Activated T-cell treated with anti-CD3 and anti-CD28 coated beads, Interleukin-2, amount 50 U/mL, for 4 hours (primary cell): ENCODE measurements at regions not wholly inside any gene's neighbourhood (a gene's known extent, or its start where the extent isn't known, plus 50 kb on each side); places are given as distances from the start of the nearest gene placed in this dataset.

Source experiments
- ATAC-seq, 2 donors: fragments of 200-7000 bp; cut with Tn5 transposase; one replicate each; pipeline ENCODE4 v1.10.0; 2021
- DNase-seq: peaks from one replicate; pipeline ENCODE4 v3.0.0-alpha.2; 2020
- H3K27me3 Mint-ChIP-seq: one replicate; pipeline ENCODE4 v1.8.0; 2021; ENCODE audit warnings: low read depth, mixed read lengths
- H3K36me3 Mint-ChIP-seq: one replicate; pipeline ENCODE4 v1.8.0; 2022; ENCODE audit warnings: mixed read lengths; ENCODE audit not compliant: insufficient read depth
- H3K4me1 Mint-ChIP-seq: one replicate; pipeline ENCODE4 v1.8.0; 2021; ENCODE audit warnings: low read depth, mixed read lengths
- H3K4me3 Mint-ChIP-seq: one replicate; pipeline ENCODE4 v1.8.0; 2021; ENCODE audit warnings: mild to moderate bottlenecking, moderate library complexity, mixed read lengths
- H3K9me3 Mint-ChIP-seq: one replicate; pipeline ENCODE4 v1.8.0; 2021; ENCODE audit warnings: mixed read lengths

- Mint-ChIP-seq H3K9me3 (no peaks in the 10 kb centered on the region), H3K36me3 (no peaks in the 10 kb centered on the region), H3K4me3 (no peak overlapping the region), H3K27me3 (peaks cover 20% of the 10 kb centered on the region), H3K4me1 (no peaks in the 10 kb centered on the region)
- ATAC-seq (no peak), DNase-seq (no peak)
Observed at GRCh38 chr20:21033817-21034216, 72.3 kb downstream of the LINC00237 start.

GRCh38 chr20:21031666-21032065 is 74.5 kb downstream of the LINC00237 start:
- Mint-ChIP-seq H3K36me3 (no peaks in the 10 kb centered on the region), H3K9me3 (no peaks in the 10 kb centered on the region), H3K27me3 (peaks cover 20% of the 10 kb centered on the region), H3K4me3 (no peak overlapping the region), H3K4me1 (no peaks in the 10 kb centered on the region)
- ATAC-seq (no peak), DNase-seq (no peak)

- H3K4me1 Mint-ChIP-seq: no peaks in the 10 kb centered on the region
- peaks cover 20% of the 10 kb centered on the region for H3K27me3 Mint-ChIP-seq
- H3K4me3 Mint-ChIP-seq: no peak overlapping the region
- DNase-seq (no peak), ATAC-seq (no peak)
- H3K9me3 Mint-ChIP-seq: no peaks in the 10 kb centered on the region
- no peaks in the 10 kb centered on the region for H3K36me3 Mint-ChIP-seq
Observed at GRCh38 chr20:21029341-21029740, 76.8 kb downstream of the LINC00237 start.

- ATAC-seq (no peak), DNase-seq (no peak)
- peaks cover 22% of the 10 kb centered on the region for H3K27me3 Mint-ChIP-seq
- H3K9me3 Mint-ChIP-seq: no peaks in the 10 kb centered on the region
- H3K4me1 Mint-ChIP-seq: no peaks in the 10 kb centered on the region
- H3K36me3 Mint-ChIP-seq: no peaks in the 10 kb centered on the region
- no peak overlapping the region for H3K4me3 Mint-ChIP-seq
Observed at GRCh38 chr20:21028921-21029320, 77.2 kb downstream of the LINC00237 start.

- Mint-ChIP-seq H3K36me3 (no peaks in the 10 kb centered on the region), H3K9me3 (no peaks in the 10 kb centered on the region), H3K27me3 (peaks cover 22% of the 10 kb centered on the region), H3K4me3 (no peak overlapping the region), H3K4me1 (no peaks in the 10 kb centered on the region)
- no peak for DNase-seq
- no peak for ATAC-seq
Observed at GRCh38 chr20:21028436-21028835, 77.7 kb downstream of the LINC00237 start.

- no peak for DNase-seq
- H3K4me1 Mint-ChIP-seq: no peaks in the 10 kb centered on the region
- no peaks in the 10 kb centered on the region for H3K36me3 Mint-ChIP-seq
- no peak overlapping the region for H3K4me3 Mint-ChIP-seq
- ATAC-seq: no peak
- peaks cover 24% of the 10 kb centered on the region for H3K27me3 Mint-ChIP-seq
- no peaks in the 10 kb centered on the region for H3K9me3 Mint-ChIP-seq
Observed at GRCh38 chr20:21027569-21027968, 78.6 kb downstream of the LINC00237 start.

- Mint-ChIP-seq H3K4me1 (no peaks in the 10 kb centered on the region), H3K36me3 (no peaks in the 10 kb centered on the region), H3K27me3 (peaks cover 24% of the 10 kb centered on the region), H3K9me3 (no peaks in the 10 kb centered on the region), H3K4me3 (no peak overlapping the region)
- DNase-seq (no peak), ATAC-seq (no peak)
Observed at GRCh38 chr20:21026951-21027350, 79.2 kb downstream of the LINC00237 start.

- Mint-ChIP-seq H3K9me3 (no peaks in the 10 kb centered on the region), H3K4me1 (no peaks in the 10 kb centered on the region), H3K36me3 (no peaks in the 10 kb centered on the region), H3K27me3 (peaks cover 35% of the 10 kb centered on the region), H3K4me3 (no peak overlapping the region)
- ATAC-seq (no peak), DNase-seq (no peak)
Observed at GRCh38 chr20:21024420-21024819, 81.7 kb downstream of the LINC00237 start.

- H3K27me3 Mint-ChIP-seq: peaks cover 34% of the 10 kb centered on the region
- no peak overlapping the region for H3K4me3 Mint-ChIP-seq
- no peaks in the 10 kb centered on the region for H3K36me3 Mint-ChIP-seq
- H3K9me3 Mint-ChIP-seq: no peaks in the 10 kb centered on the region
- H3K4me1 Mint-ChIP-seq: no peaks in the 10 kb centered on the region
- DNase-seq (no peak), ATAC-seq (no peak)
Observed at GRCh38 chr20:21022925-21023324, 83.2 kb downstream of the LINC00237 start.

GRCh38 chr20:21021472-21021790 is 84.7 kb downstream of the LINC00237 start:
- Mint-ChIP-seq H3K36me3 (no peaks in the 10 kb centered on the region), H3K9me3 (no peaks in the 10 kb centered on the region), H3K4me1 (no peaks in the 10 kb centered on the region), H3K4me3 (no peak overlapping the region), H3K27me3 (peaks cover 37% of the 10 kb centered on the region)
- ATAC-seq: no peak
- DNase-seq: no peak

GRCh38 chr20:21020659-21021471 is 85.3 kb downstream of the LINC00237 start:
- DNase-seq (no peak), ATAC-seq (no peak)
- no peaks in the 10 kb centered on the region for H3K9me3 Mint-ChIP-seq
- H3K4me3 Mint-ChIP-seq: no peak overlapping the region
- H3K36me3 Mint-ChIP-seq: no peaks in the 10 kb centered on the region
- H3K27me3 Mint-ChIP-seq: peaks cover 41% of the 10 kb centered on the region
- H3K4me1 Mint-ChIP-seq: no peaks in the 10 kb centered on the region

GRCh38 chr20:21019814-21020658 is 86.1 kb downstream of the LINC00237 start:
- Mint-ChIP-seq H3K4me1 (no peaks in the 10 kb centered on the region), H3K36me3 (no peaks in the 10 kb centered on the region), H3K9me3 (no peaks in the 10 kb centered on the region), H3K4me3 (no peak overlapping the region), H3K27me3 (peaks cover 41% of the 10 kb centered on the region)
- ATAC-seq (no peak), DNase-seq (no peak)

GRCh38 chr20:21019468-21019813 is 86.7 kb downstream of the LINC00237 start:
- Mint-ChIP-seq H3K27me3 (peaks cover 40% of the 10 kb centered on the region), H3K4me3 (no peak overlapping the region), H3K36me3 (no peaks in the 10 kb centered on the region), H3K4me1 (no peaks in the 10 kb centered on the region), H3K9me3 (no peaks in the 10 kb centered on the region)
- ATAC-seq (no peak), DNase-seq (no peak)

- H3K27me3 Mint-ChIP-seq: peaks cover 36% of the 10 kb centered on the region
- DNase-seq: no peak
- no peaks in the 10 kb centered on the region for H3K9me3 Mint-ChIP-seq
- no peak overlapping the region for H3K4me3 Mint-ChIP-seq
- no peaks in the 10 kb centered on the region for H3K4me1 Mint-ChIP-seq
- ATAC-seq: no peak
- H3K36me3 Mint-ChIP-seq: no peaks in the 10 kb centered on the region
Observed at GRCh38 chr20:21018576-21018975, 87.6 kb downstream of the LINC00237 start.

GRCh38 chr20:21017528-21018085 is 88.6 kb downstream of the LINC00237 start:
- Mint-ChIP-seq H3K4me1 (no peaks in the 10 kb centered on the region), H3K27me3 (peaks cover 34% of the 10 kb centered on the region), H3K36me3 (no peaks in the 10 kb centered on the region), H3K9me3 (no peaks in the 10 kb centered on the region), H3K4me3 (no peak overlapping the region)
- no peak for DNase-seq
- ATAC-seq: no peak
